ENCODE measurements at regions not wholly inside any gene's neighbourhood (a gene's known extent, or its start where the extent isn't known, plus 50 kb on each side); places are given as distances from the start of the nearest gene placed in this dataset.

- ATAC-seq (ENCODE audit: insufficient read depth, low read depth): no peak
Observed at GRCh38 chr1:238501290-238501689, 610.6 kb upstream of the ZP4 start.

DNA sequence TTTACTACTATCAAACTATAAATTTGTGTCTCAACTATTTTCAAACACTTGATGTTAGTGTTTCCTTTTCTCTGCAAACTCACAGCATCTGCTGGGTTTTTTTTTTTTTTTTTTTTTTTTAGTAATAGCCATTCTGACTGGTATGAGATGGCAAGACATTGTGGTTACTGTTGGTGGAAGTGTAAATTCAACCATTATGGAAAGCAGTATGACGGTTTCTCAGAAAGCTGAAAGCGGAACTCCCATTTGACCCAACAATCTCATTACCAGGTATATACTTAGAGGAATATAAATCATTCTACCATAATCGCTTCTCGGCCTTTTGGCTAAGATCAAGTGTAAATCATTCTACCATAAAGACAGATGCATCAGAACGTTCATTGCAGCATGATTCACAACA lies 608.3 kb upstream of the ZP4 start:
- no peaks in the 10 kb centered on the region for H4K20me1 ChIP-seq (ENCODE audit: insufficient read depth, low read length)
- no peak overlapping the region for H3K9ac ChIP-seq (ENCODE audit: low read depth, low read length)
- no peaks in the 10 kb centered on the region for H3K79me2 ChIP-seq (ENCODE audit: insufficient read depth, low read length)
- H3K4me1 ChIP-seq (ENCODE audit: insufficient read depth, low read length): no peaks in the 10 kb centered on the region
- no peak overlapping the region for H3K27ac ChIP-seq (ENCODE audit: low read length)
- H3K36me3 ChIP-seq (ENCODE audit: insufficient read depth, low read length): no peaks in the 10 kb centered on the region
- TF ChIP-seq EZH2 (IDR thresholded peaks at IDR 0.05; ENCODE audit: borderline replicate concordance, low read depth, low read length, severe bottlenecking) (no peak), CTCF (IDR thresholded peaks at IDR 0.05; ENCODE audit: borderline replicate concordance, extremely low read depth, low read length, poor library complexity, severe bottlenecking) (no peak)
- no peak overlapping the region for H3K4me3 ChIP-seq (ENCODE audit: low read depth in 1 of 2, low read length in 2 of 2)
- H2AFZ ChIP-seq (ENCODE audit: low read depth, low read length): no peak overlapping the region
- DNase-seq (no peak), ATAC-seq (ENCODE audit: insufficient read depth, low read depth) (no peak)
- H3K4me2 ChIP-seq (ENCODE audit: insufficient read depth, low read length): no peak overlapping the region
- no peaks in the 10 kb centered on the region for H3K27me3 ChIP-seq (ENCODE audit: insufficient read depth, low read length, poor library complexity)
- no peaks in the 10 kb centered on the region for H3K9me3 ChIP-seq (ENCODE audit: insufficient read depth, low read length, severe bottlenecking)

More at GRCh38 chr1:238501290-238501689, 610.6 kb upstream of the ZP4 start:
- Histone ChIP-seq H3K9ac (ENCODE audit: low read depth, low read length) (no peak overlapping the region), H4K20me1 (ENCODE audit: insufficient read depth, low read length) (no peaks in the 10 kb centered on the region), H3K9me3 (ENCODE audit: insufficient read depth, low read length, severe bottlenecking) (no peaks in the 10 kb centered on the region), H3K27ac (ENCODE audit: low read length) (no peak overlapping the region), H3K4me3 (ENCODE audit: low read depth in 1 of 2, low read length in 2 of 2) (no peak overlapping the region), H3K79me2 (ENCODE audit: insufficient read depth, low read length) (no peaks in the 10 kb centered on the region), H3K4me2 (ENCODE audit: insufficient read depth, low read length) (no peak overlapping the region), H3K27me3 (ENCODE audit: insufficient read depth, low read length, poor library complexity) (no peaks in the 10 kb centered on the region), H3K4me1 (ENCODE audit: insufficient read depth, low read length) (no peaks in the 10 kb centered on the region), H2AFZ (ENCODE audit: low read depth, low read length) (no peak overlapping the region), H3K36me3 (ENCODE audit: insufficient read depth, low read length) (no peaks in the 10 kb centered on the region)
- DNase-seq: no peak
- no peak for TF ChIP-seq EZH2 (IDR thresholded peaks at IDR 0.05; ENCODE audit: borderline replicate concordance, low read depth, low read length, severe bottlenecking)
- no peak for TF ChIP-seq CTCF (IDR thresholded peaks at IDR 0.05; ENCODE audit: borderline replicate concordance, extremely low read depth, low read length, poor library complexity, severe bottlenecking)

GRCh38 chr1:238492271-238492670 lies 601.5 kb upstream of the ZP4 start:
- Histone ChIP-seq H3K36me3 (ENCODE audit: insufficient read depth, low read length) (no peaks in the 10 kb centered on the region), H3K9ac (ENCODE audit: low read depth, low read length) (no peak overlapping the region), H3K9me3 (ENCODE audit: insufficient read depth, low read length, severe bottlenecking) (no peaks in the 10 kb centered on the region), H3K4me2 (ENCODE audit: insufficient read depth, low read length) (no peak overlapping the region), H2AFZ (ENCODE audit: low read depth, low read length) (no peak overlapping the region), H3K27ac (ENCODE audit: low read length) (no peak overlapping the region), H3K79me2 (ENCODE audit: insufficient read depth, low read length) (no peaks in the 10 kb centered on the region), H4K20me1 (ENCODE audit: insufficient read depth, low read length) (no peaks in the 10 kb centered on the region), H3K4me3 (ENCODE audit: low read depth in 1 of 2, low read length in 2 of 2) (no peak overlapping the region), H3K4me1 (ENCODE audit: insufficient read depth, low read length) (no peaks in the 10 kb centered on the region), H3K27me3 (ENCODE audit: insufficient read depth, low read length, poor library complexity) (no peaks in the 10 kb centered on the region)
- ATAC-seq (ENCODE audit: insufficient read depth, low read depth) (no peak), DNase-seq (no peak)
- TF ChIP-seq EZH2 (IDR thresholded peaks at IDR 0.05; ENCODE audit: borderline replicate concordance, low read depth, low read length, severe bottlenecking): no peak
- no peak for TF ChIP-seq CTCF (IDR thresholded peaks at IDR 0.05; ENCODE audit: borderline replicate concordance, extremely low read depth, low read length, poor library complexity, severe bottlenecking)

- Histone ChIP-seq H3K9ac (ENCODE audit: low read depth, low read length) (no peak overlapping the region), H3K4me1 (ENCODE audit: insufficient read depth, low read length) (no peaks in the 10 kb centered on the region), H3K4me3 (ENCODE audit: low read depth in 1 of 2, low read length in 2 of 2) (no peak overlapping the region), H2AFZ (ENCODE audit: low read depth, low read length) (no peak overlapping the region), H3K27ac (ENCODE audit: low read length) (no peak overlapping the region), H3K79me2 (ENCODE audit: insufficient read depth, low read length) (no peaks in the 10 kb centered on the region), H3K9me3 (ENCODE audit: insufficient read depth, low read length, severe bottlenecking) (no peaks in the 10 kb centered on the region), H4K20me1 (ENCODE audit: insufficient read depth, low read length) (no peaks in the 10 kb centered on the region), H3K36me3 (ENCODE audit: insufficient read depth, low read length) (no peaks in the 10 kb centered on the region), H3K27me3 (ENCODE audit: insufficient read depth, low read length, poor library complexity) (no peaks in the 10 kb centered on the region), H3K4me2 (ENCODE audit: insufficient read depth, low read length) (no peak overlapping the region)
- TF ChIP-seq EZH2 (IDR thresholded peaks at IDR 0.05; ENCODE audit: borderline replicate concordance, low read depth, low read length, severe bottlenecking): no peak
- no peak for TF ChIP-seq CTCF (IDR thresholded peaks at IDR 0.05; ENCODE audit: borderline replicate concordance, extremely low read depth, low read length, poor library complexity, severe bottlenecking)
- ATAC-seq (ENCODE audit: insufficient read depth, low read depth): no peak
- no peak for DNase-seq
Observed at GRCh38 chr1:238491265-238491664, 600.5 kb upstream of the ZP4 start.

Data from DND-41 (cell line).